HG03558 (cell line): ENCODE measurements at regions not wholly inside any gene's neighbourhood (a gene's known extent, or its start where the extent isn't known, plus 50 kb on each side); places are given as distances from the start of the nearest gene placed in this dataset.

ENCODE experiments used
- ATAC-seq: cut with Tn5 transposase; IDR thresholded peaks from one replicate; pipeline ENCODE4 v1.9.1; 2021; ENCODE audit warnings: moderate number of reproducible peaks; ENCODE audit not compliant: unreplicated experiment; ENCODE audit errors: extremely low read depth

DNA sequence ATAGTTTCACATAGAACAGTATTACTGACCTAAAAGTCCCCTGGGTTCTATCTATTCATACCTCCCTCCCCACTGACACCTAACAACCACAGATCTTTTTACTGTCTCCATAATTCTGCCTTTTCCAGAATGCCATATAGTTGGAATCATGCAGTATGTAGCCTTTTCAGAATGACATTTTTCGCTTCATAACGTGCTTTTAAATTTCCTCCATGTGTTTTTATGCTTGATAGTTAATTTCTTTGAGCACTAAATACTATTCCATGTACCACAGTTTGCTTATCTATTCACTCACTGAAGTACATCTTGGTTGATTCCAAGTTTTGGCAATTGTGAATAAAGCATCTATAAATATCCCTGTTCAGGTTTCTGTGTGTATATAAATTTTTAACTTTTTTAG lies 77.7 kb upstream of the GPR149 start:
- no peak for ATAC-seq

- ATAC-seq, result no peak
These were observed 67.0 kb upstream of the GPR149 start for GRCh38 chr3:154496978-154497377.

DNA sequence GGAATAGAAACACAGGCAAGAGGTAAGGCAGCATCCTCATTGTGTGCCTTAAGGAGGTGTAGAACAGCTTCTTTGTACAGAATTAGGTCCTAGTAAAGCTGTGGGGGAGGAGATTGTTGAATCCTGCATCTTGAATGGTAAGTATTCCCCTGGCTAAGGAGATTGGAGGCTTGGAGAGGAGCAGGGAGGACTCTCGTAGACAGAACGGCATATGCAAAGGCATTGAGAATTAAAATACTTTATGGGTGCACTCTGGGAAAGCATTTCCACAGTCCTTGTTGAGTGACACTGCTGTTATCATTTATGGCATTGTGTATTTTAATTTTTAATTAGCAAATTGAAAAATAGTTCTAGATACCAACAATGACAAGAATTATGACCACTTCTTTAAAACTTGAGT lies 66.5 kb upstream of the GPR149 start:
- ATAC-seq, result no peak

GRCh38 chr3:154486949-154487348 lies 57.0 kb upstream of the GPR149 start:
- no peak for ATAC-seq

GRCh38 chr3:154482507-154482906 lies 52.5 kb upstream of the GPR149 start:
- ATAC-seq, result no peak

- no peak for ATAC-seq
These were observed 50.0 kb upstream of the GPR149 start for GRCh38 chr3:154480033-154480432.
